SH-SY5Y (cell line): ENCODE measurements at regions not wholly inside any gene's neighbourhood (a gene's known extent, or its start where the extent isn't known, plus 50 kb on each side); places are given as distances from the start of the nearest gene placed in this dataset.

Experiments used
- GATA2 ChIP-seq: IDR thresholded peaks from 2 replicates; pipeline ENCODE4 v1.6.1; 2011; ENCODE audit warnings: mild to moderate bottlenecking, low read depth, low read length
- GATA3 ChIP-seq: IDR thresholded peaks from 2 replicates; pipeline ENCODE4 v1.6.1; 2011; ENCODE audit warnings: low read depth, mild to moderate bottlenecking, low read length, moderate library complexity

GRCh38 chr1:56115701-56116100, 463.7 kb downstream of the PLPP3 start:
- TF ChIP-seq GATA2 (no peak), GATA3 (no peak)

- TF ChIP-seq GATA3 (no peak), GATA2 (no peak)
These were observed 465.7 kb downstream of the PLPP3 start for GRCh38 chr1:56113679-56114078.

GRCh38 chr1:56107275-56107638, 472.1 kb downstream of the PLPP3 start:
- no peak for TF ChIP-seq GATA2
- no peak for TF ChIP-seq GATA3

GRCh38 chr1:56106531-56107274, 472.7 kb downstream of the PLPP3 start:
- TF ChIP-seq GATA2 (no peak), GATA3 (no peak)

GRCh38 chr1:56105397-56105796, 474.0 kb downstream of the PLPP3 start:
- TF ChIP-seq GATA2 (no peak), GATA3 (no peak)

- no peak for TF ChIP-seq GATA3
- TF ChIP-seq GATA2 = no peak
These were observed 479.5 kb downstream of the PLPP3 start for GRCh38 chr1:56099766-56100265.

GRCh38 chr1:56098946-56099345, 480.4 kb downstream of the PLPP3 start:
- TF ChIP-seq GATA3 (no peak), GATA2 (no peak)

- TF ChIP-seq GATA3 (no peak), GATA2 (no peak)
These were observed 481.6 kb downstream of the PLPP3 start for GRCh38 chr1:56097713-56098112.

- TF ChIP-seq GATA3 = no peak
These were observed 483.4 kb downstream of the PLPP3 start for GRCh38 chr1:56095696-56096665.

- TF ChIP-seq GATA2 = no peak
- no peak for TF ChIP-seq GATA3
These were observed 485.2 kb downstream of the PLPP3 start for GRCh38 chr1:56094168-56094567.

GRCh38 chr1:56092684-56093570, 486.4 kb downstream of the PLPP3 start:
- no peak for TF ChIP-seq GATA3
- no peak for TF ChIP-seq GATA2

- TF ChIP-seq GATA2 (no peak), GATA3 (no peak)
These were observed 495.1 kb downstream of the PLPP3 start for GRCh38 chr1:56084246-56084645.

GRCh38 chr1:56081736-56082135, 497.6 kb downstream of the PLPP3 start:
- TF ChIP-seq GATA2 (no peak), GATA3 (no peak)

GRCh38 chr1:56081173-56081572, 498.2 kb downstream of the PLPP3 start:
- TF ChIP-seq GATA3 (no peak), GATA2 (no peak)

GRCh38 chr1:56080123-56080522, 499.2 kb downstream of the PLPP3 start:
- TF ChIP-seq GATA3 = no peak
- no peak for TF ChIP-seq GATA2
